ENCODE measurements at regions not wholly inside any gene's neighbourhood (a gene's known extent, or its start where the extent isn't known, plus 50 kb on each side); places are given as distances from the start of the nearest gene placed in this dataset.

GRCh38 chr5:125323613-125324012, 577.2 kb upstream of the ZNF608 start (continued):
- TF ChIP-seq, protein P1, sequence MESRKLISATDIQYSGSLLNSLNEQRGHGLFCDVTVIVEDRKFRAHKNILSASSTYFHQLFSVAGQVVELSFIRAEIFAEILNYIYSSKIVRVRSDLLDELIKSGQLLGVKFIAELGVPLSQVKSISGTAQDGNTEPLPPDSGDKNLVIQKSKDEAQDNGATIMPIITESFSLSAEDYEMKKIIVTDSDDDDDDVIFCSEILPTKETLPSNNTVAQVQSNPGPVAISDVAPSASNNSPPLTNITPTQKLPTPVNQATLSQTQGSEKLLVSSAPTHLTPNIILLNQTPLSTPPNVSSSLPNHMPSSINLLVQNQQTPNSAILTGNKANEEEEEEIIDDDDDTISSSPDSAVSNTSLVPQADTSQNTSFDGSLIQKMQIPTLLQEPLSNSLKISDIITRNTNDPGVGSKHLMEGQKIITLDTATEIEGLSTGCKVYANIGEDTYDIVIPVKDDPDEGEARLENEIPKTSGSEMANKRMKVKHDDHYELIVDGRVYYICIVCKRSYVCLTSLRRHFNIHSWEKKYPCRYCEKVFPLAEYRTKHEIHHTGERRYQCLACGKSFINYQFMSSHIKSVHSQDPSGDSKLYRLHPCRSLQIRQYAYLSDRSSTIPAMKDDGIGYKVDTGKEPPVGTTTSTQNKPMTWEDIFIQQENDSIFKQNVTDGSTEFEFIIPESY (CRISPR knock-in tag; IDR thresholded peaks at IDR 0.05) = no peak
- TF ChIP-seq NFE2L2 (IDR thresholded peaks at IDR 0.05; ENCODE audit: low read length) (no peak), FOXM1 (CRISPR knock-in tag; IDR thresholded peaks at IDR 0.05) (no peak)

DNA sequence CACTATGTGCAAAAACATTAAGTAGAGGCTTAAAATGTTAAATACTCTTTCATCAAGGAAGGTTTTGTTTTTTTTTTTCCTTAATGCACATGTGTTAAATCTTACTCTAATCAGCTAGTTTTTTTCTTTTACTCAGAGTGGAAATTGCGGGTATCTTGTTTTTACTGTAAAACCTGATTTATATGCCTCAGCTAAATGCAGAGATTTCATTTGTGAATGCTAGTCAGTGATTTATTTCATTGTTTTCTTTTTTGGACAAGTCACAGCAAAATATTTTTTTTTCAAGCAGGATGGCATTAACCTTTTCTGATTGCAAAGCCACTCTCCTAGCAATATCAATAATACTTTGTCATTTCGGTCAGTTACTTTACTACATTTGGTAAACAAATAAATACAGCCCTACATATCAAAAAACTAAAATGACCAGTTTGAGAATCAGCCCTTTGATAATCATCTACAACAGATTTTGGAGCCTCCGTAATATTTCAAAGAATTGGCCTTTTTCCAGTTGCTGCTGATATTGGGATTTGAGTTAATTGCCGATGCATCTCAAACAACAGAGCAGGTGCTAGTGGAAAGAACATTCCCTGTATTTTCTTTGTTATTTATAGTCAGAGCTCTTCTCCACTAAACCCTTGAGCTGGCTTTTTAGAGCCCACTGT, 579.2 kb upstream of the ZNF608 start:
- TF ChIP-seq ZNF530 (CRISPR knock-in tag; IDR thresholded peaks at IDR 0.05; ENCODE audit: low read depth) (no peak), ARNT (IDR thresholded peaks at IDR 0.05) (no peak), POLR2G (IDR thresholded peaks at IDR 0.05; ENCODE audit: low read depth, low read length) (no peak), RFXANK (CRISPR knock-in tag; IDR thresholded peaks at IDR 0.05) (no peak), MEIS1 (CRISPR knock-in tag; IDR thresholded peaks at IDR 0.05; ENCODE audit: borderline replicate concordance) (no peak), TERF1 (CRISPR knock-in tag; IDR thresholded peaks at IDR 0.05) (no peak), ZNF687 (CRISPR knock-in tag; IDR thresholded peaks at IDR 0.05) (no peak), HNRNPL (IDR thresholded peaks at IDR 0.05; ENCODE audit: low read depth, low read length) (no peak)
- ATAC-seq (no peak), DNase-seq (ENCODE audit: low spot score) (no peak), FAIRE-seq (no peak)
- H4K20me1 ChIP-seq (ENCODE audit: insufficient read depth, low read length) = no peaks in the 10 kb centered on the region
- no peaks in the 10 kb centered on the region for H3K79me2 ChIP-seq (ENCODE audit: insufficient read depth, low read length)
- H3K4me3 ChIP-seq (replicated peaks in 1 of 3; ENCODE audit: insufficient read depth in 1 of 3, low read depth in 2 of 3, low read length in 3 of 3) = no peak overlapping the region
- in situ Hi-C loops (cut with HindIII; ENCODE audit: extremely low pct_ligation_motif_present, low pct_unique_long_range_greater_than_20kb) = no loop called here
- no peak overlapping the region for H3K27ac ChIP-seq (ENCODE audit: extremely low read length, insufficient read depth, low read length)
- CTCF ChIA-PET (ENCODE audit: low intra/inter-chr PET ratio, low total read pairs) = no interaction called here
- no peaks in the 10 kb centered on the region for H3K36me3 ChIP-seq (replicated peaks in 1 of 2; ENCODE audit: control insufficient read depth in 1 of 2, insufficient read depth in 2 of 2, low read length in 2 of 2)
- WGBS (ENCODE audit: low lambda C conversion rate) = 27% methylated on average over 4 of the region's 4 CpGs
- no peaks in the 10 kb centered on the region for H3K9me3 ChIP-seq (ENCODE audit: low read length)
- no peak overlapping the region for H3K9ac ChIP-seq (ENCODE audit: insufficient read depth, low read depth, low read length)
- intact Hi-C loops (cut with micrococcal nuclease; ENCODE audit: unreplicated experiment) = no loop called here
- no peak overlapping the region for H3K4me2 ChIP-seq (ENCODE audit: low read depth, low read length)
- no TSS peak for BruUV-seq (replicated peaks)
- POLR2A ChIA-PET = no interaction called here
- no peaks in the 10 kb centered on the region for H3K4me1 ChIP-seq (ENCODE audit: insufficient read depth, low read length)
- no peak overlapping the region for H2AFZ ChIP-seq (ENCODE audit: low read length)
- no peaks in the 10 kb centered on the region for H3K27me3 ChIP-seq (ENCODE audit: control insufficient read depth in 1 of 2, insufficient read depth in 2 of 2, low read length in 2 of 2)

Measured in HepG2 (cell line).